HUDEP-2 (cell line): ENCODE measurements at regions not wholly inside any gene's neighbourhood (a gene's known extent, or its start where the extent isn't known, plus 50 kb on each side); places are given as distances from the start of the nearest gene placed in this dataset.
A peak's percentile ranks its signal among the peaks of the same experiment; 100 is the strongest.

ENCODE experiments used
- DNase-seq, 76 experiments: peaks; one replicate each; lab custom pipeline; 2025; ENCODE audit not compliant: unreplicated experiment in 76 of 76; lab: John Stamatoyannopoulos, UW

- no peak for DNase-seq
These were observed 349.0 kb upstream of the NCAM2 start for GRCh38 chr21:20649231-20649630.

- no peak for DNase-seq
These were observed 345.4 kb upstream of the NCAM2 start for GRCh38 chr21:20652846-20653245.

GRCh38 chr21:20661246-20661645 is 337.0 kb upstream of the NCAM2 start:
- DNase-seq = no peak

GRCh38 chr21:20661745-20662422 is 336.3 kb upstream of the NCAM2 start:
- no peak for DNase-seq

- DNase-seq = no peak
These were observed 335.7 kb upstream of the NCAM2 start for GRCh38 chr21:20662514-20662913.

- no peak for DNase-seq
These were observed 330.3 kb upstream of the NCAM2 start for GRCh38 chr21:20667931-20668330.

GRCh38 chr21:20685475-20685874 is 312.7 kb upstream of the NCAM2 start:
- DNase-seq = no peak

- no peak for DNase-seq
These were observed 299.6 kb upstream of the NCAM2 start for GRCh38 chr21:20698585-20698984.

- DNase-seq = no peak
These were observed 297.0 kb upstream of the NCAM2 start for GRCh38 chr21:20701235-20701634.

GRCh38 chr21:20703112-20703767 is 295.0 kb upstream of the NCAM2 start:
- no peak for DNase-seq

GRCh38 chr21:20720623-20721022 is 277.6 kb upstream of the NCAM2 start:
- no peak for DNase-seq

GRCh38 chr21:20721151-20721550 is 277.1 kb upstream of the NCAM2 start:
- no peak for DNase-seq

- DNase-seq = no peak
These were observed 269.5 kb upstream of the NCAM2 start for GRCh38 chr21:20728691-20729090.

- no peak for DNase-seq
These were observed 268.8 kb upstream of the NCAM2 start for GRCh38 chr21:20729376-20729775.

- DNase-seq = no peak
These were observed 267.8 kb upstream of the NCAM2 start for GRCh38 chr21:20730441-20730840.

GRCh38 chr21:20735257-20735656 is 263.0 kb upstream of the NCAM2 start:
- DNase-seq = no peak

- no peak for DNase-seq
These were observed 260.8 kb upstream of the NCAM2 start for GRCh38 chr21:20737227-20737913.

GRCh38 chr21:20739421-20739820 is 258.8 kb upstream of the NCAM2 start:
- DNase-seq = peak in 10 of 76 experiments; percentile 3 to 31 (median 10)

GRCh38 chr21:20741445-20741844 is 256.8 kb upstream of the NCAM2 start:
- no peak for DNase-seq

- no peak for DNase-seq
These were observed 238.0 kb upstream of the NCAM2 start for GRCh38 chr21:20760221-20760620.

- DNase-seq = no peak
These were observed 223.5 kb upstream of the NCAM2 start for GRCh38 chr21:20774737-20775136.

- no peak for DNase-seq
These were observed 218.9 kb upstream of the NCAM2 start for GRCh38 chr21:20779321-20779720.
